Stimulated activated CD4-positive, alpha-beta T cell treated with anti-CD3 and anti-CD28 coated beads, Interleukin-12 subunit alpha, Interleukin-12 subunit beta, amount 100 ng/mL, for 48 hours (primary cell): ENCODE measurements at regions not wholly inside any gene's neighbourhood (a gene's known extent, or its start where the extent isn't known, plus 50 kb on each side); places are given as distances from the start of the nearest gene placed in this dataset.
"Not testable (repeated sequence)": the region's sequence is repeated elsewhere in the genome, so short reads cannot be mapped to it uniquely, and the experiment has no call there.

Experiments used
- DNase-seq, 3 donors: peaks; one replicate each; pipeline ENCODE4 v3.0.0-alpha.2; 2020; ENCODE audit warnings: low read depth in 2 of 3, low spot score in 1 of 3

GRCh38 chr20:19890445-19891051 lies 126.6 kb upstream of the NAA20 start:
- DNase-seq = no peak

- DNase-seq = no peak
Measured at GRCh38 chr20:19893356-19893755, 123.8 kb upstream of the NAA20 start.

GRCh38 chr20:19895761-19896160 lies 121.4 kb upstream of the NAA20 start:
- no peak for DNase-seq

- DNase-seq = no peak
Measured at GRCh38 chr20:19897891-19898290, 119.3 kb upstream of the NAA20 start.

- no peak for DNase-seq
Measured at GRCh38 chr20:19901226-19901625, 115.9 kb upstream of the NAA20 start.

GRCh38 chr20:19903168-19903811 lies 113.9 kb upstream of the NAA20 start:
- no peak for DNase-seq

GRCh38 chr20:19907326-19908056 lies 109.7 kb upstream of the NAA20 start:
- no peak for DNase-seq

GRCh38 chr20:19908576-19908975 lies 108.6 kb upstream of the NAA20 start:
- DNase-seq = no peak

- DNase-seq = no peak
Measured at GRCh38 chr20:19909725-19910124, 107.4 kb upstream of the NAA20 start.

- no peak for DNase-seq
Measured at GRCh38 chr20:19911810-19912382, 105.3 kb upstream of the NAA20 start.

GRCh38 chr20:19913349-19913748 lies 103.8 kb upstream of the NAA20 start:
- DNase-seq = no peak

GRCh38 chr20:19913927-19914614 lies 103.1 kb upstream of the NAA20 start:
- DNase-seq = no peak

GRCh38 chr20:19915111-19915798 lies 101.9 kb upstream of the NAA20 start:
- DNase-seq = no peak

GRCh38 chr20:19916531-19917485 lies 100.4 kb upstream of the NAA20 start:
- DNase-seq = no peak

- no peak for DNase-seq
Measured at GRCh38 chr20:19918965-19919329, 98.2 kb upstream of the NAA20 start.

GRCh38 chr20:19920381-19921138 lies 96.6 kb upstream of the NAA20 start:
- no peak for DNase-seq

- no peak for DNase-seq
Measured at GRCh38 chr20:19921284-19921793, 95.8 kb upstream of the NAA20 start.

- DNase-seq = not testable (repeated sequence)
Measured at GRCh38 chr20:19921829-19922228, 95.3 kb upstream of the NAA20 start.

- no peak for DNase-seq
Measured at GRCh38 chr20:19922716-19923115, 94.4 kb upstream of the NAA20 start.
